ENCODE measurements at regions not wholly inside any gene's neighbourhood (a gene's known extent, or its start where the extent isn't known, plus 50 kb on each side); places are given as distances from the start of the nearest gene placed in this dataset.

DNA sequence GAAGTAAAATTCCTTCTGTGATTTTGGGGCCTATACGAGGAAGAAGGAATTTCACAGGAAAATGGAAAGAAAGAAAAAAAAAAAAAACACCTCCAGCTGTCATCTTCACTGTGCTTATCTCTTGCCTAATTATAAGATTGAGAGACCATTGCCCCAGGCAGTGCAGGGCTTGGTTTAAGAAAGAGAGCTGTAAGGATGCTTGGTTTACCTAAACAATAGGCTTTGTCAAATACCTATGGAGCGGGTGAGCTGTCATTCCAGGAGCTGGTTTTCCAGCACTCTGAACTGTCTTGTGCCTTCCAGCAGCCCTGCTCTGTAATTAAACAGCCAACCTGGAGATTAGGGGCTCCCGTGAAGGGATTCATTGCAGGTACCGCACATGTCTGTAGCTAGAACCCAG, 137.8 kb downstream of the EDN3 start:
- DNase-seq = no peak

DNA sequence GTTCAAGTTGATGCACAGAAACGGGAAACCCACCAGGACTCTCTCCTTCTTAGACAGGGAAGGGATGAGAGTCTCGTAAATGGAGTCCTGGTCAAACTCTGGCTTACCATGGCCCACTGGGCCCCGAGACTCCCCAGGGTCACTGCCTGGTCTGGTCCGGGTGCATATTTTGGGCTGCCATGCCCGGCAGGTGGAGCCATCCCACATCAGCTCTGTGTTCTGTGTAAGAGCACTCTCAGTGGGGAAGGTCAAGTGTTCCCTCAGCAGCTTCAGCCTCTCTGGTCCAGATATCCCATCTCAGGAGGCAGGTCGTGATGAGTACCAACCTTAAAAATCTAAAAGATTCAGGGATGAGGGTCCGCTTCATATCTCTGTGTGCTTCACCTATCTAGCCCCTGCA, 138.8 kb downstream of the EDN3 start:
- DNase-seq = no peak

DNA sequence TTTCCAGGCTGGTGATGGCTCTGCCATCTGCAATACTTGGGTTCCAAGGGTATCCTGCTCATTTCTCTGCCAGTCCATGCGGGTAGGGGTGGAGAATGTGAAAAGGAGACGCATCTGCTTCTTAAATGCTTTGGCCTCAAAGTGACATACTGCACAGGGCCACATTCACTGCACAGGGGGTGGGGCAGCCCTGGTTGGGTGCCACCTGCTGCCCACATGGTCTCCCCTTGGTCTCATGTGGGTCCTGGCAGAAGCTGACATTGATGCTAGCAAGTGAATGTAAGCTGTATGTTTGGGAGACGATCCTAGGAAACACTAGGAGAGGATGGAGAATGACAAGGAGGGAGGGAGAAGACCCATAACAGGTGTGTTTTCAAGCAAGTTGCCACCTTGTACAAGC, 140.9 kb downstream of the EDN3 start:
- no peak for DNase-seq

DNA sequence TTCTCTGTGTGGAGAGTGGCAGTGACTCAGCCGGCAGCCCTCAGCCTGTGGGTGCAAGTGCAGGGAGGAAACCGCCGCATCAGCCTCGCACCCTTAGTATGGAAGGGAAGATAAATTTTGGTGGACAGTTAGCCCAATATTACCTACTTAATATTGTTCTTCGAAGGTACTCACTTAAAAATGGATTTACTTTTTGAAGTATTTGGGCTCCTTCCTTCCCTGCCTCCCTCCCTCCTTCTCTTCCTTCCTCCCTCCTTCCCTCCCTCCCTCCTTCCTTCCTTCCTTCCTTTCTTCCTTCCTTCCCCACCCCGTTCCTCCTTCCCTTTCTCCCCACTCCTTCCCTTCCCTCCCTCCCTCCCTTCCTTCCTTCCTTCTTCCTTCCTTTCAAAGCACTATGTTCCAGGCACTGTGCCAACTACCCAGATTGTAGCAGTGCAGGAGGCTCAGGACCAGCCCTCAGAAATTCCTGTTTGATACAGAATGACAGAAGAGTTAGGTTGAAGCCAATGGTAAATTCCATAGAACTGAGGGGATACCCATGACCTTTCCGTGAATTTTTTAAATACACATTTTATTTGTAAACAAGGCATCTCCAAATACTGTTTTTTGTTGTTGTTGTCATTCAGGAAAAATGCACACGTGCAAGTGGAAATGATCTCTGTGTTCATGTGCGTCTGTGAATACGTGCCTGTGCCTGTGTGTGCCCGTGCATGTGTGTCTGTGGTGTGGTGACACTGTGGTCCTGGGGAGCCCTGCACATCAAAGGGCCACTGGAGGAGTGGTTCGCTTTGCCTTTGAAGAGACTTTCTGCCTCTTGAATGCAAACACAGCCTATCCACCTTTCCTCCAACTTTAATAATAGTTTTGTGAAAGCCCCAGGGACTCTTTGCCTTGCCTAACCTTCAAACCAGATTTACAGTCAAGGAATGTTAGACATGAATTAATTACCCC, 141.7 kb downstream of the EDN3 start:
- no peak for DNase-seq

DNA sequence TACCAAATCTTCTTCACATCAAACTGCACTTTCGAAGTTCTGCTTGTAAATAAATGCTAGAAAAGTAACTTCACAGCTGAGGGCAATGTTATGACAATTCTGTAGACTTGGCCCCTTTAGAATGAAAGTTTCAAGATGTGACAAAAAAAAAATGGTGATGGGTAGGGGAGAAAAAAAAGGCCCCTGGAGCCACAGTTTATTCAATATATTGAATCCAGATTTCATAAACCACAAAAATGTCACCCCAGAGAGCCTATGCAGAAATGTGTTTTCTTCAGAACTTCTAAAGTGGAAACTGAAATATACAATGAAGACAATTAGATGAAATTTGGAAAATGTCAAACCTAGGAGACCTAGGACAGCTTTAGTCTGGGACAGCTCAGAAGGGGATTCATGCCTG, 143.1 kb downstream of the EDN3 start:
- no peak for DNase-seq

DNA sequence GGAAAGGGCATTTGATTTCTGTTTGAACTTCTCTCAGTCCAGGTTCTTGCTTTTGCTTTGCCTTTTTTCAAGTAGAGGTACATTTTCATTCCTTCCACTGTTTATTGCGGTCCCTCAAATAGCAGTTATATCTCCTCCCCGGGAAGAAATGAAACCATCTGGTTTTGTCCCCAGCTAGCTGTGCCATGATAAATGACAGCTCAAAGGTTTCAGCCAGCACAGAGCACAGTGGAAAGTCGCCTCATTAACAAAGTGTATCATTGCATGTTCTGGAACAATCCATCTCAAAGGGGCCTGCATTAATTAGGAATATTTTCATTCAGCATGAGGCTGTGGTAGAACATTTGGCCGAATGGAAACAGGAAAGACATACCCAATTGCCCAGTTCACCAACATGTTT, 146.0 kb downstream of the EDN3 start:
- no peak for DNase-seq

DNA sequence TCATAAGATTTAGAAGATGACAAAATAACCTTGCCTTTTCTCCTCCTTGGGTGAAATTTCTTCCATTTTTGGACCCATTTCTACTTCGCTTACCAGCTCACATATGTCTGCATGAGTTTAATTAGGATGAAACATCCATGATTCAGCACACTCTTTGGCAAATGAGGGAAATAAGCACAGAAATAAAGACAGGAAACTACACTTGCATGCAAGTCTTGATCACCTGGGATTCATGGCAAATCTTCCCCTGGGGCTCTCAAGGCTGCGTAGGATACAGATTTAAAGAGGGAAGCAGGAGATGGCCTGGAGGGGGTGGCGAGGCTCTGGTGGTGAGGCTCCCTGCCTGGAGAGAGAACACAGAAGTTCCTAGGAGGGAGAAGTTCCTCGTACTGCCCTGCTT, 147.8 kb downstream of the EDN3 start:
- DNase-seq = no peak

DNA sequence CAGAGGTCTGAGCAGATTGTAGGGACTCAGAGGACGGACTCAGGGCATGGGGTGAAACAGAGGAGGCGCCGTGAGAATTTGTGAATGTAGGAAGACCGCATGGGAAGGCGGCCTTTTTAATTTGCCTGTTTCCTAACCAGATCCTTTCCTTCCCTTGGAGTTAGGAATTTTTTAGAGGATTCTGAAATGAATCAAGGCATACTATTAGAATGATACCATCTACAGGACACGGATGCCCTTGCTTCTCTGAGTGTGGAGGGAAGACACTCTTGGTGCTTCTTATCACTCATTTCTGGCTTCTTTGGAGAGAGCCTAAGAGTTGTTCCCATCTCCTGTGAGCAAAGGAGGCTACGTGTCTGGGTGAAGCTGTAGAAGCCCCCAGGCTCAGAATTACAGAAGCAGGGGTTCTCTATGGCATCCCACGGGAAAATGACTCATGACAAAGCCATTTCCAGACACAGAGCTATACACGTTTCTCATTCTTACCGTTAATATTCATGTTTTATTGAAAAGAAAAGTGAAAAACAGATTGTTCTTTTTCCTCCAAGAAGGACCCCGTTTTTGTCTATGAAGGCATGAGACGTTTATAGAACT, 148.5 kb downstream of the EDN3 start:
- no peak for DNase-seq

DNA sequence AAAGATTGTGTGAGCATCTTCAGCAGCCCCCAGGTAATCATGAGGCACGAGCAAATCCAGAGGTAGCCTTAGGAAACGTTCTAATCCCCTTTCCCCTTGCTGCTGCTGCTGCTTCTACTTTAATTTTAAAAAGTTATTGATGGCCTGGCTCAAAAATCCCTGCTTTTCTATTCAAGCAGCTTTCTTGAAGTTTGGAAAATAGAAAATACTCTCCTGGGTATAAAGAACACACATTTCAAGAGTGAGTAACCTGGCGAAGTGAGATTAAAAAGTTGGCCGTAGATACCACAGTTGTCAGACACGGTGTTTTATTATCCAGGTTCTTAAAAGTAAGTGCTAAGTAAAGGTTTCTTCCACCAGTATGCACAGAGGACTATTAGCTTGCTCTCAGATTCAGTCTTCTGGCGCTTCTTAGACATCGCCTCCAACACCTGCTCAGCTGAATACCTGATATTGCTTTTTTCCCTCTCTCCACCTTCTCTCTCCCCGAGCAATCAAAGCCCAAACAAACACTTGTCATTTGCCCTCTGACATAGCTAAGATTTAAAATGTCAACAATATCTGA, 150.7 kb downstream of the EDN3 start:
- no peak for DNase-seq

DNA sequence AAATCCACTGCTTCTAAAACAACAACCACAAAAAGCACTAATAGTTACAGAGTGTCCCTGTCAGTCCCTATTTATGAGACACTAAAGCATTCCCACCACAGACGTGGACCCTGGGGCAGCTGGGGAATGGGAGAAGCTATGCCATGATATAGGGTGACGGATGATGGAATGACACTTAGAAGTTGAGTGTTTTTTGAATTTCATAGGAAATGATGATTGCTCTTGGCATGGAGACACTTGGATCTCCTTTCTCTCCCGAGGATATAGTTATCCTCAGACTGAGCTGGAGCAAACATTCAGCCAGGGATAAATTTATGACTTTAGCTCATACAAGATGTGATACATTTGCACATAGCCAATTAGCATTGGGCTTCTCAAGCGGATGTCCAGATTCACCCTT, 151.2 kb downstream of the EDN3 start:
- DNase-seq = no peak

DNA sequence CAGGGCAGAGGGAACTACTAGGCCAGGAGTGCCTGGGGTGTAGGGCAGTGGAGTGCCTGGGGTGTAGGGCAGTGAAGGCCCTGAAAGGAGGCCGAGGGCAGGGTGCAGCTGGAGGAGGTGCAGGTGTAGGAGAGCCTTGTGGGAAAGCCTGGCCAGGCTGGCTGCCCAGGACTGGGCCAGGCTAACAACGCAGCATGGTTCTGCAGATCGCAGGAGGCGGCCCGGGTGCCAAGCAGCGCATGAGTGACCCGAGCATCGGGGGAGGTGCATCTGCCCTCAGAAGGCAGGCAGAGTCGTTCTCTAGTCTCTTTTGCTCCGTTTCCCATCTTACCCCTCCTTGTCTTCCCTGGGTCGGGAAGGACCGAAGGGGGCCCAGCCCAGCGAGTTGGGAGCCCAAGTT, 151.5 kb upstream of the PHACTR3 start:
- no peak for DNase-seq

DNA sequence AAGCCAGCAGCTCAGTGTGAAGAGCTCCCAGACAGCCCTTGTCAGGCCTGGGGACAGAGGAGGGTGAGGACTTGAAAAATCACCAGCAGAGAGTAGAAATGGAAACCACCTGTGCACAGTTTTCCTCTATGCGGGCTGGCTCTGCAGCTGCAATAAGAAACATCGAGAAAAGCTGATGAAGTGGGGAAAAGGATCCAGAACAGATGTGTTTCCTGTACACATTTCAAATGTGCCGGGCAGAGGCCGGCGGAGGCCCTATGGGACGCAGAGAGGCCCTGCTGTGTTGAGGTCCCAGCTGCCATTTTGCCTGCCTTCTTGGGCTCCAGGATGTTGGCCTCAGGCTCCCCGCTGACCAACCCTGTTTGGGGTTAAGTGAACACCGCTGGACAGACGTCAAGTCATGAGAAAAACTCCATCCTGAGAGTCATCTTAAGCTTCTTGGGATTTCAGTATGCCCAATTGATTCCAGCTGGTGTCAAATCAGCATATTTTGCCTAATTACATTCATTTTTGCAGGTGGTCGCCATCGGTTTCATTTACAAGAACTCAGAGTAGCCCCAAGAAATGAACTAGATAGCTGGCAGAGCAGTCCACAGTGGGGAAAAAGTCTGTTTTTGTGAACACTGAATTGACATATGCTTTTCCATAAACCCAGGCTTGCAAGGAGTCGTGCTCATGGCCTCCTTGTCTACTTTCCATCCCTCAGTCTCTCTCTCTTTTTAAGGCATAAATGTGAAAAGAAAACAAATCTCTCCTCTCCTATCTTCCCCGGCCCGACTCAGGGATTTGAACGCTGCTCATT, 150.4 kb upstream of the PHACTR3 start:
- DNase-seq = no peak

DNA sequence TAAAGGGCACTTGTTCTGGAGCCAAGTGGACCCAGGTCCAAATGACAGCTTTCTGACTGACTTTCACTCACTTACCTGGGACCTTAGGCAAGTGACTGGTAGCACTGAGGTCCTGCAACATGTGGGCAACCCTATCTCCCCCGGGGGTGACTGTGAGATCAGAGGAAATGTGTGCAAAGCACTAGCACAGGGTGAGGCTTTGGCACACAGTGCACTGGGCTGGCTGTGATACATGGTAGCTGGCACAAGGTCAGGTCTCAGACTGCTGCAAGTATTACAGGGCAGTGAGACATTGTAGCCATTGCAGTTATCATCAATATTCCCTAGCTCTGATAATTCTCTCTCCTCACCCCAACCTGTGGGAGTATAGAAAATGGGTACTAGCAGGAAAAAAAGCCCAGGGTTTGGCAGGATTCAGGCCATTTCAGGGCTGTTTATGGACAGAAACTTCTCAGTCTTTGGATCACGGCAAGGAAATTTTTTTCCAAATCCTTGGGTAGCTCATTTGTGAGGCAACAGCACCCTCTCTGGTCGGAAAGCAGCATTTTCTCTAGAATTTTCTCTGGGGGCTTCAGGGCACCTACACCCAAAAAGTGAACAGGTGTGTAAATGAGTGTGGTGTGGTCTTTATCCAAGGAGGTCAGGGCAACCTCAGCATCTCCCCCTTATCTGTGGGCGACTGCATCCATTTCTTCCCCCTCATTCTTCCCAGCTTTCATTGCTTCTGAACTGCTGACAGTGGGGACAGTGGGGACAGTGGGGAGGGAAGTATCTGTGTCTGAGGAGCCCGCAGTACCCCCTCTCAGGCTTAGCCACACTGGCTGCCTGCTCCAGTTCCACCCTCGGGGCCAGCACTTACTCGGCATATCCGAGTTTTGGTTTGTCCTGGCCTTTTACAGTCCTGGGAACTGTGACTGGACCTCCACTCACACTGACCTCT, 148.7 kb upstream of the PHACTR3 start:
- DNase-seq = no peak

DNA sequence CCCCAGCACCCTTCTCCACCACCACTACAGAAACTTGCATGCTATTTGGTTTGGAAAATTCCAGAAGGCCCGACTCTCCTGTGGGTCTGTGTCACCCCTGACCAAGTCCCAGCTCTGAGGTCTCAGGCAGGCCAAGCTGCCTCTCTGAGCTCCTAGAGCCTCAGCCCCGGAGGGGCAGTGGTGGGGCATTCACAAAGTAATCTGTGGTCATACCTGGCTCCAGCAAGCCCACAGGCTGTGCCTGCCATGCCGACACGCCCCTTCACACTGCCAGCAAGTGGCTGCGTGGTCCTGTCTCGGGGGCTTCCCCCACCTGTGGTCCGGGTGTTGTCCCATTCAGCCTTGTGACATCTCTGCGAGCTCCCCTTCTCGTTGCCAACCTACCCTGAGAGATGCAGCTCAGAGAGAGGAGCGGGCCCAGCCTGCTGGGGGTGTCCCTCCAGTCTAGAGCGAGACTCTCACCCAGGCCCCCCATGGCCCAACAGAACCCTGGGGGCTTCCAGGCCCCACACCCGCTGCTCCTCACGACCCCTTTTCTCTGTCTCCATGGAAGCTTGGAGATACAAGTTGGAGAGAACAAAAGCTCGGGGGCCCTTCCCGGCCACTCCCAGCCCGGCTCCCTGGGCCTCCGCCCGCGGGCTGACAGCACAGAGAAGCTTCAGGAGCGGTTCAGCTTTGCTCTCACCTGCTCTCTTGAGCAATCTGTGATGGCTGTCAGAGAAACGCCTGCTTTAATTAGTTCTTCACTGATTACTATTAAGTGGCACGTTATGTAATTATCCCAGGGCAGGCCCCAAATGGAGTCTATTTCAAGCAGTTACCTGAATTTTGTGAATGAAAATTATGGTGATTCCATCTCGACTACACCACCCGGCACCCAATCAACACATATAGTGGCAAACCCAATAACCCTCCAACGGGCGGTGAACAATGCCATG, 147.7 kb upstream of the PHACTR3 start:
- DNase-seq = no peak

DNA sequence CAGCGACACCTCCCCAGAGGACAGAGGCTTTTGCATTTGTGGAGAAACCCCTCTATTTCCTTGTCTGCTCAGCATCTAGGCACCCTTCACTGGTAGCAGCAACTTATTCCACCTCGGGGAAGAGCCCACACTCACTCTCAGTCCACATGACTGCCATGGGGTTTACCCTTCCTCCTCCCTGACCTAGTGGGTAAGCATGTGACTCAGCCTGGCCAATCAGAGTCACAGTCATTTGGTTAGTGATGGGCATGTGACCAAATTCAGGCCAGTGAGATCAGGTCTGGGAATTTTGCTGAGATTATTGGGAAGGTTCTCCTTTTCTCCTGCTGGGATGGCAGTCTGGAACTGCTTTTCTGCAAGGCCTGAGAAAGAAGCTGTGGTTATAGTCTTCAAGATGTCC, 145.7 kb upstream of the PHACTR3 start:
- DNase-seq = no peak

DNA sequence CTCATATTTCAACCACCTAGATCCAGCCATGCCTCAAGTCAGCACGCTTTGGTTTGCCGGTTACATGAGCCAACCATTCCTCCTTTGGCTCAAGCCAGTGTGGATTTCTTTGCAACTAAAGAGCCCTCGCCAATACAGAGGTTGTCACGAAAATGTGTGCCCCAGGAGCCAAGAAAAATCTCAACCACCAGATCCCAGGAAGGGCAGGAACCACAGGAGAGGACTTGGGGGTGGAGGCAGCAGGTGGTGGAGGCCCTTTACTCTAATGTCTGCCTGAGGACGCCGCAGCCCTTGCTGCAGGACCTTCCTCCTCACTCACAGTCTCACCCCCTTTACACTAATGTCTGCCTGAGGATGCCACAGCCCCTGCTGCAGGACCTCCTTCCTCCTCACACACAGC, 144.8 kb upstream of the PHACTR3 start:
- DNase-seq = no peak

DNA sequence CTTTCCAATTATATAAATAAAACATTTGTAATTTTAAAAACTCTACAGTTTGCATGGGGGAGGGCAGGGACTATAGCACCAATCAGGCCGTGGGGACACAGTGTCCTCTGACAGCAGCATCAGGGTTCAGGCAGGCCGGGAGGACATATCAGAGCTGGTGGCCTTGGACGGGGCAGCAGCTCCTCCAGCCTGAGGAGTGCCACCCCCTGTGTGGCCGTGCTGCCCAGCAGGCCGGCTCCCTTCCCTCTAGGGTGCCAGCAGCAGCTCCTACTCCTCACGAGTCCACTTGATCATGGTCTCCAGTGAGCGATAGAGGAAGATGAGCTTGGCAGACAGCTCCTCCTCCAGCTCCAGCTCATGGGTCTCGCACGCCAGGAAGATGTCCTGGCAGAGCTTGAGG, 144.0 kb upstream of the PHACTR3 start:
- DNase-seq = no peak

DNA sequence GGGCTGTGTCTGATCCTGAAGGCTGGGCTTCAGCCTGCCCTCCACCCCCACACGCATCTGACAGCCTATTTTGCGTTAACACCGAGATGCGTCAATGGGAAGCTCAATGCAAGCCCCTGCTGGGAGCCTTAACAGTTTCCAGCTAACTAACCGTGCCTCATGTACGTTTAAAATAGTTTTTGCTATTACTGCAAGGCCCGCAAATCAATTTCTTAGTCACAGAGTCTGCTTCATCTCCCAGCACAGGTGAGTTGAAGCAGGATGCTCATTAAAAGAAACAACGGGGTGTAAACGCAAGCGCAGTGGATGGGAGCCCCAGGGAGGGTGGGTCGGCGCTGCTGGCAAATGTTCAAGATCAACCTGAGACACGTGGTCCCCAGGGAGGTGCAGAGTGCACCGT, 142.8 kb upstream of the PHACTR3 start:
- no peak for DNase-seq

DNA sequence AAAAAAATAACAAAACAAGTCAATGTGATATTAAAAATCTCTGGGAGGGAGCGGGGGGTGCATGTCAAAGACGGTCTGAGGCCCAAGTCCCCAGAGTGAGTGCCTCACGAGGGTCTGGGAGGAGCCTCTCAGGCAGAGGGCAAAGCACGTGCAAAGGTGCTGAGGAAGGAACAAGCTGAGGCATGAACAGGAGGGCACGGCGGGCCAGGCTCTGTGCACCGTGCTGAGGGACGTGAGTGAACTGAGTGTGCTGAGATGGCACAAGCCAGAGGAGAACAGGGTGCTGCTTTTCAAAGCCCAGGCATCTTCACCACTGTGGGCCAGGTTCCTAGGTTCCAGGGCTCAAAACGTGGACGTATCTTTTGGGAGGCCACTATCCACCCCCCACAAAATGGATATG, 142.1 kb upstream of the PHACTR3 start:
- DNase-seq = no peak

DNA sequence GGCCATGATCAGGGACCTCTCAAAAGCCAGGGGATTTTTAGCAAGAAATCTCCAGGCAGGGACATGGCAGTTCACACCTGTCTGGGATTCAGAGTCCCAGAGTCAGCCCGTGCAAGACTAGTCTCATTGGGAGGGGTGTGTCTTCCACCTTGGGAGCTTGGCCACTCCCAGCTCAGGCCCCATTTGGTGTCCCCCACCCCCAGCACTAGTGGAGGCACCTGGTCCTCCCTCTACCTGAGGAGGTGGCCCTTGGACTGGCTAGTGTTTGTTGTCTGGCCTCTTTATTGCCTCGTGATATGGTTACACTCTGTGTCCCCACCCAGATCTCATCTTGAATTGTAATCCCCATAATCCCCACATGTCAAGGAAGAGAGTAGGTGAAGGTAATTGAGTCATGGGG, 140.8 kb upstream of the PHACTR3 start:
- DNase-seq = no peak

Measured in NCI-H2107 (cell line).